RWPE1 (cell line): ENCODE measurements at regions not wholly inside any gene's neighbourhood (a gene's known extent, or its start where the extent isn't known, plus 50 kb on each side); places are given as distances from the start of the nearest gene placed in this dataset.

Experiments
- CTCF ChIA-PET: fragments of 350-600 bp; sonication (Branson Sonifier 250); formaldehyde crosslinking; extraction: SDS; loops from one replicate; lab custom pipeline; 2021; lab: Yijun Ruan, JAX
- POLR2A ChIA-PET: fragments of 400-600 bp; formaldehyde crosslinking; extraction: SDS; loops from one replicate; lab custom pipeline; 2020; ENCODE audit warnings: antibody characterized with exemption; ENCODE audit not compliant: low non-redundant PET; lab: Yijun Ruan, JAX
- DNase-seq: peaks from one replicate; pipeline ENCODE4 v3.0.0; 2012; ENCODE audit warnings: low spot score
- H3K27ac ChIP-seq: fragments of 450-650 bp; 2 replicates; pipeline ENCODE4 v1.5.1; 2017
- TF ChIP-seq, protein P1 (sequence below): fragments of 450-650 bp; conservative IDR thresholded peaks from 2 replicates; pipeline ENCODE4 v1.5.1; 2017; ENCODE audit warnings: low read depth, mild to moderate bottlenecking

DNA sequence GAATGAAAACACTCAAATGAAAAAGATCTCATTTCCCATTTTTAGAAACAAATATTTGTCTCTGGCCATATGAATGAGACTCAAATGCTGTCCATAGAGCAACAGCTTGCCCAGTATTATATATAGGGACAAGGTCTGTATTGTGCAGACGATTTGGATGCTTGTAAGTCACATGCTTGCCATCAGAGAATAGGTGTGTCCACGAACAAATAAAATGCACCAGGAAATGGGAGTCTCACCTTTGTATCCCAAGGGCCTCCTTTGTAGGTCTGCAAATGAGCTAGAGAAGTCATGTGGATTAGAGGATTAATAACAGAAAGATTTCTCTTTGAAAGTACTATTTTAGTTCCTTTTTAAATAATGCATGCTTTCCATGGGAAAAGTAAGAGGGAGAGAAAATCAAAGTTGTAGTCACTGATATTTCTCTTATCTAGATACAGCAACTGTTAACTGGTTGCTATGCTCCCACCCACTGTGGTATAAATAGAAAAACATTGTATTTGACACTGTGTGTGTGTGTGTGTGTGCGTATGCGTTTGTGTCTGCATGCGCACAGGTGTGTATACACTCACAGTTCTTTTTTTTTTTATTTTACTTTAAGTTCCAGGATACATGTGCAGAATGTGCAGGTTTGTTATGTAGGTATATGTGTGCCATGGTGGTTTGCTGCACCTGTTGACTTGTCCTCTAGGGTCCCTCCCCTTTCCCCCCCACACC is 383.4 kb upstream of the ARRDC4 start:
- no peak for DNase-seq
- no peak overlapping the region for H3K27ac ChIP-seq
- TF ChIP-seq, protein P1, sequence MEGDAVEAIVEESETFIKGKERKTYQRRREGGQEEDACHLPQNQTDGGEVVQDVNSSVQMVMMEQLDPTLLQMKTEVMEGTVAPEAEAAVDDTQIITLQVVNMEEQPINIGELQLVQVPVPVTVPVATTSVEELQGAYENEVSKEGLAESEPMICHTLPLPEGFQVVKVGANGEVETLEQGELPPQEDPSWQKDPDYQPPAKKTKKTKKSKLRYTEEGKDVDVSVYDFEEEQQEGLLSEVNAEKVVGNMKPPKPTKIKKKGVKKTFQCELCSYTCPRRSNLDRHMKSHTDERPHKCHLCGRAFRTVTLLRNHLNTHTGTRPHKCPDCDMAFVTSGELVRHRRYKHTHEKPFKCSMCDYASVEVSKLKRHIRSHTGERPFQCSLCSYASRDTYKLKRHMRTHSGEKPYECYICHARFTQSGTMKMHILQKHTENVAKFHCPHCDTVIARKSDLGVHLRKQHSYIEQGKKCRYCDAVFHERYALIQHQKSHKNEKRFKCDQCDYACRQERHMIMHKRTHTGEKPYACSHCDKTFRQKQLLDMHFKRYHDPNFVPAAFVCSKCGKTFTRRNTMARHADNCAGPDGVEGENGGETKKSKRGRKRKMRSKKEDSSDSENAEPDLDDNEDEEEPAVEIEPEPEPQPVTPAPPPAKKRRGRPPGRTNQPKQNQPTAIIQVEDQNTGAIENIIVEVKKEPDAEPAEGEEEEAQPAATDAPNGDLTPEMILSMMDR: no peak
- POLR2A ChIA-PET: no interaction called here
- CTCF ChIA-PET: no interaction called here

DNA sequence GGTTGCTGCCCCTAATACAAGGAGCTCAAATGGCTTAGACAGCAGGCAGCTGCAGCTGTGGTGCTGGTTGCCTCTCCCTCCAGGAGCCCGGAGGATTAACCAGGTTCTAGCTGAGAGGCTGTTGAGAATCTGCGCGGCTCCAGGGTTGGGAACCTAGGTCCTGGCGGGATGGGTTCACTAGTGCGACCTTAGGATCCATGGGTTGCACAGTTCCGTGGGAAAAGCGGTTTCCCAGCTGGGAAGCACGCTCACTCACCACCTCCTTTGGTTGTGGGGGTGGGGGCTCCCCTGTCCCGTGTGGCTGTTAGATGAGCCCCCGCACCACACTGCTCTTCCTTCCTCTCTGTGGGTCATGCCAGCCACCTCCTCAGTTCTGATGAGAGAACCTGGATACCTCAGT is 375.1 kb upstream of the ARRDC4 start:
- ChIA-PET POLR2A (no interaction called here), CTCF (no interaction called here)
- TF ChIP-seq, protein P1: no peak
- DNase-seq: no peak
- H3K27ac ChIP-seq: no peak overlapping the region

DNA sequence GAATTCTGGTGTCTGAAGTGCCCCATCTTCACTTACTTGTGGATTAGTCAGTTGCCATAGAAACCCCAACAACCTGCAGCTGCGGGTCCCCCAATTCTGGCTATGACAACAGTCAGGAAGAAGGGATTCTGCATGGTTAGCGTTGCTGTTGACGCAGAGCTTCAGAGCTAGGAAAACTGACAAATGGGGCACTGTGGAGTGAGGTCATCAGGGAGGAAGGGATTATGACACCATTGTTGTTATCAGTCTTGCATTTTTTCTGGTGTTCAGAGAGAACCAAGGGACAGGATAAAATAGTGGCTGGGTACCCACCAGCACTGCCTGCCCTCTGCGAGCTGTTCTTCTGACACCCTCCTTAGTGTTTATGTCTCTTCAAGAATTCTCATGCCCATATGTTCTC is 367.7 kb upstream of the ARRDC4 start:
- ChIA-PET CTCF (no interaction called here), POLR2A (no interaction called here)
- TF ChIP-seq, protein P1: no peak

DNA sequence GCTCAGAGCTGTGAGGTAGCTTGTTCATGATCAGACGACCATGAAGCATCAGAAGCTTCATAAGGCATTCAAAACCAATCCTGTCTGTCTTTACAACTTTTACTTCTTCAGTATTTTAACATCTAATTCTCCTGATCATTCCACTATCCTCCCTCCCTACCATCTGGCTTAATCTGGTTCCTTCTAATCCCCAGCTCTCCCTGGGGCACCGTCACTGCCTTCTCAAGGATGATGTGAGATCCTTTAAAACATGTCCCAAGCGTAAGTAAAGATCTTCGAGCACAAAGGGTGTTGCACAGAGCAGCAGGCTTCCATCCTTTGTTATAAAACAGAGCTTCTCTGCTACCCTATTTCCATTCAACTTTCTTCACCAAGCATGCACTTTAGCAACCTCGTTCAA is 362.7 kb upstream of the ARRDC4 start:
- CTCF ChIA-PET: interaction anchor here (0.6 kb wide), 1 partner anchor 1402 kb away, joined by 9 read pairs; no protein-coding TSS in a partner anchor

More for the DNA sequence above, 367.7 kb upstream of the ARRDC4 start:
- no peak for DNase-seq
- H3K27ac ChIP-seq: no peak overlapping the region

DNA sequence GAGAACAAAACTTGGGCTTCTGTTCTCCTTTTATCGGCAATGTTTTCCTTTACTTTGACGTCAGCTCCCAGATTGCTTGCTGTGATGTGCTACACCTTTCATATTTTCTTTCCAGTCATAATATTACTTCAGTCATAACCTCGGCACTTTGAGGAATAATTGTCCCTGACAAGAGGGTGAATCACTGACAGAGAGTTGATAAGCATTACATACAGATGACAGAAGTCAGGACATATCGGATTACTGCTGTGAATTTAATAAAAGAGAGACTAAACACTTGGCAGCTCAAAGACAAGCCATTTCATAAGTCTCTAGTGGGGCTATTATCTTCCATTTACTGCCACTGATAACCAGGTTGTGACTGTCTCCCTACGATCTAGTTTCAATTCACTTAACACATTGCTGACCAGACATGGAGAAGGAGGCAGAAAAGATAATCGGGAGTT is 362.1 kb upstream of the ARRDC4 start:
- ChIA-PET CTCF (no interaction called here), POLR2A (no interaction called here)
- DNase-seq: no peak
- TF ChIP-seq, protein P1: no peak
- no peak overlapping the region for H3K27ac ChIP-seq

More for the DNA sequence above, 362.7 kb upstream of the ARRDC4 start:
- no peak overlapping the region for H3K27ac ChIP-seq
- POLR2A ChIA-PET: no interaction called here
- DNase-seq: no peak
- TF ChIP-seq, protein P1: no peak

DNA sequence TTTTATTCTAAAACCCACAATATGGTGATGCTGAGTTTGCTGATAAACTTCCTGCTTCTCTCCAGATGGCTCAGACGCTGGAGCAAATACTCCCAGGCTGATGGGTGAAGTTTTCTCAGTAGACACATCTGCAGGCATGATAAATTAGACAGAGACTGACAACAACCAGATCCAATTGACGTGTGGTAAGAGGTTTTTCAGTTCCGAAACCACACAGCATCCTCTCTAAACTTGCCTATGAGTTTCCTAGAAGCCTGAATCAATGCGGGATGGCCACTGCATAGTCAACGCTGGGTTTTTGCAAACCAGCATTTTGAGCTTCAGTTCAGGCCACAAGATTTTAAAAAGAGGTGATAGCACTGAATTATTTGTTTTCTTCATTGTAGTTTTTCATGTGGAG is 360.3 kb upstream of the ARRDC4 start:
- TF ChIP-seq, protein P1: no peak
- H3K27ac ChIP-seq: no peak overlapping the region
- no peak for DNase-seq
- ChIA-PET CTCF (no interaction called here), POLR2A (no interaction called here)
